Spleen (tissue), 7 donors: ENCODE measurements at regions not wholly inside any gene's neighbourhood (a gene's known extent, or its start where the extent isn't known, plus 50 kb on each side); places are given as distances from the start of the nearest gene placed in this dataset.

Experiments
- POLR2A ChIP-seq, 3 donors: fragments of 450-650 bp; IDR thresholded peaks; one replicate each; pipeline ENCODE4 v1.5.1; 2017; ENCODE audit warnings: antibody characterized with exemption in 3 of 3, mild to moderate bottlenecking in 1 of 3
- TF ChIP-seq, protein P1 (sequence below), 11 experiments: fragments of 200-600 bp in 7 of 11; fragments of 450-650 bp in 4 of 11; sonication (generic) in 4 of 11; IDR thresholded peaks in 8 of 11; conservative IDR thresholded peaks in 3 of 11; 1 replicate in 7 of 11; 2 replicates in 4 of 11; pipeline versions ENCODE4 v1.4.0 to v1.8.0; 2016 to 2021; ENCODE audit warnings: antibody characterized with exemption in 11 of 11, inconsistent platforms in 4 of 11, mild to moderate bottlenecking in 1 of 11
- donor health status: DM: no; HTN: no; CAD: no; lungs with moderate emphysema.
- donor health status: DM: no; HTN: no; CAD: no.
- donor health status: DM: no; HTN: no; CAD: no.

GRCh38 chr9:118283488-118283887 lies 579.3 kb downstream of the TLR4 start:
- TF ChIP-seq, protein P1, sequence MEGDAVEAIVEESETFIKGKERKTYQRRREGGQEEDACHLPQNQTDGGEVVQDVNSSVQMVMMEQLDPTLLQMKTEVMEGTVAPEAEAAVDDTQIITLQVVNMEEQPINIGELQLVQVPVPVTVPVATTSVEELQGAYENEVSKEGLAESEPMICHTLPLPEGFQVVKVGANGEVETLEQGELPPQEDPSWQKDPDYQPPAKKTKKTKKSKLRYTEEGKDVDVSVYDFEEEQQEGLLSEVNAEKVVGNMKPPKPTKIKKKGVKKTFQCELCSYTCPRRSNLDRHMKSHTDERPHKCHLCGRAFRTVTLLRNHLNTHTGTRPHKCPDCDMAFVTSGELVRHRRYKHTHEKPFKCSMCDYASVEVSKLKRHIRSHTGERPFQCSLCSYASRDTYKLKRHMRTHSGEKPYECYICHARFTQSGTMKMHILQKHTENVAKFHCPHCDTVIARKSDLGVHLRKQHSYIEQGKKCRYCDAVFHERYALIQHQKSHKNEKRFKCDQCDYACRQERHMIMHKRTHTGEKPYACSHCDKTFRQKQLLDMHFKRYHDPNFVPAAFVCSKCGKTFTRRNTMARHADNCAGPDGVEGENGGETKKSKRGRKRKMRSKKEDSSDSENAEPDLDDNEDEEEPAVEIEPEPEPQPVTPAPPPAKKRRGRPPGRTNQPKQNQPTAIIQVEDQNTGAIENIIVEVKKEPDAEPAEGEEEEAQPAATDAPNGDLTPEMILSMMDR (IDR thresholded peaks at IDR 0.05 in 8 of 11, conservative IDR thresholded peaks at IDR 0.05 in 3 of 11) = no peak
- no peak for TF ChIP-seq POLR2A (IDR thresholded peaks at IDR 0.05)
